HG03460 (cell line): ENCODE measurements at regions not wholly inside any gene's neighbourhood (a gene's known extent, or its start where the extent isn't known, plus 50 kb on each side); places are given as distances from the start of the nearest gene placed in this dataset.
"Not testable (repeated sequence)": the region's sequence is repeated elsewhere in the genome, so short reads cannot be mapped to it uniquely, and the experiment has no call there.

Source experiments
- ATAC-seq: cut with Tn5 transposase; IDR thresholded peaks from one replicate; pipeline ENCODE4 v1.9.1; 2021; ENCODE audit not compliant: unreplicated experiment

DNA sequence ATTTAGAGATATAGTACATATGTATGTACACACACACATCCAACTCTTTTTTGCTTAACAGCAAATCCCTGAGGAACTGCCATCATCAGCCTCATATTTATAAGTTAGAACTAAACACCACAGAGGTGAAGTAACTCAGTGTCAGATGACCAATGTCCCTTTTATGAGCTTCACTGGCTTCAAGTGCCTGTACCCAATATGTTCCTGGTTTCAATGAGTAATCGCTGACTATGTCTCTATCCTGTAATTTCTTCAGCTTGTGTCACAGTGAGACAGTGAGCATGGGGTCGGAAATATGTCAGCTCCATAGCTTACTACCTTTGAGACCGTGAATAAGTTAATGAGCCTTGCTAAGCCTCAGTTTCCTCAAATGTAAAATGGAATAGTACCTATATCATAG lies 136.2 kb upstream of the RASGEF1B start:
- ATAC-seq = no peak

DNA sequence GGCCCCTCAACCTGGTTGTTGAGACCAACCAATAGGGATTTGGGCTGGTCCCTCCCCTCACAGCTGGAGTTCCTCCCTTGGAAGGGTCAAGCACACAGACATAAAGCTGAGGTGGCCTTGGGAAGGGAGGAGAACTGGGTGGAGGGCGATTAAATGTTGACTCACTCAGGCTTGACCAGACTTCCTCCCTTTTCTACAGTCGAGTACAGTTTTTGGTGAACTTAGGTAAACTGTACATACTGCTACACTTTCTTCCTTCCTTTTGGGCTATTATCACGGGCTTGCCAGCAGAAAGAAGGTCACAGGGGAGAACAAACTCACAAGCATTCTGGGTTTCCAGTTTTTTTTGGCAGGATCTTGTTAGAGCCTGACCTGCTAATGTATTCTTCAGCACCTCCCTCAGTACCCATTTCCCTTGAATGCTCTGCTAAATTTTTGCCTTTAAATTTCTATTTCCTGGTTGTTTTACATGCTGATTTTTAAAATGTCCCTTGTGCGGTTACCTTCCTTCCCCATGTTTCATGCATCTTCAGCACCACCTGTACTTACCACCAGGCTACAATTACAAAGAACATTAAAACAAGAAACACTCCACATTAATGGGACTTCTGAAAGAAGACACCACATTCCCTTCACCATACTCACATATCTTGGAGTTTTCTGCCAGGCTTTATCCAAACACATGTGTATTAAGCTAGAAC lies 135.2 kb upstream of the RASGEF1B start:
- ATAC-seq = no peak

DNA sequence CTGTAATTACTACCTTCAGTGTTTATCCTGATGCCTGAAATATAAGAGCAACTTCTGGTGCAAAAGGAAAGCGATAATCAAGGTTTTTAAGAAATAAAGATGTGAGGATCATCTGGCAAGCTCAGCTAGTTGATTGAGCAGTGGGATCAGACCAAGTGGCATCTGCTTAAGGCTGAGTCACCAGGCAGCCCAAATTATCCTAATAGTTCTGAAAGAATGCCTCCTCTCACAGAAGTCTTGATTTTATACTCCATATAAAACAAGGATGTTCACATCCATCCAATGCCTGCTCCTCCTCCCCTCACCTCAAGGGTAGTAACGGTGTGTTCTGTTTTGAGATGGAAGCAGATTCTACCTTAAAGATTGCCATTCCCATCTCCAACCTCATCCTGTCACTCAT lies 134.5 kb upstream of the RASGEF1B start:
- ATAC-seq = no peak

DNA sequence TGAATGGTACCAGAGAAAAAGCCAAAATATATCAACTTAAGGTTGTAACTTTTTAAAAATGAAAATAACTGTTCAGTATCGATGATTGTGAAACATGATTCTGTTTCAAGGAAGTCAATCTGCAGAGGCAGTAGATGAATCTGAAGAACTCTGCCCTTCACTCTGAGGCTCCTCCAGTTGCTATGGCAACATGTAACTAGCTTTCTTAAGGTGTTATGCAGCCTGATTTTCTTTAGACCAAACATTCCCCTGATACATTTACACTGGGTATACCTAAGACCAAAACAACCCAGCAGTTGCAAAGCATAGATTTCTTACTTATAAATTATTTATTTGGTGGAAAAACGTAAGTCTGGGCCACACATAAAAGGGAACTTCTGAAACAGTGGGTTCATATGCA lies 133.6 kb upstream of the RASGEF1B start:
- no peak for ATAC-seq

DNA sequence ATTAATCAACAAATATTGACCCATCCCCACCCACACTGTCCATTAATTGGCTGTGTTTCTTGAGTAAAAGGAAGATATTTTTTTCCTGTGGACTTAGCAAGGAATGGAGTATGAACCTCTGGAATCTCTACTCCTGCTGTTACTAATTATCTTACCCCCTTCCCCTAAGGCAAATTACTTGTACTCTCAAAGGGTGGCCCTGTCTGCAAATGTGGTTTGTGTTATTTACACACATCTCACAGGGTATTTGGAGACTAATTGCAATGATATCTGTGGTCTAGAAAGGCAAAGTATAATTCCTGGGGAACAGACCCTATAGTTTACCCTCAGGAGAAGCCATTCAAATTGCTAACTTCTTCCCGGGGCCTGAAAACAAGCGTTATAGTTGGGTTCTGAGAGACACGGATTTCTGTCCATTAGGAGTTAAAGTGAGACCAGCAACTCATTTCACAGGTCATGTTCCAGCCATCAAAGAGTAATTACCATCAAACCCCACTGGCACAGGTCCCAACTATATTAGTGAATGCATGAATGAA lies 133.0 kb upstream of the RASGEF1B start:
- ATAC-seq = no peak

DNA sequence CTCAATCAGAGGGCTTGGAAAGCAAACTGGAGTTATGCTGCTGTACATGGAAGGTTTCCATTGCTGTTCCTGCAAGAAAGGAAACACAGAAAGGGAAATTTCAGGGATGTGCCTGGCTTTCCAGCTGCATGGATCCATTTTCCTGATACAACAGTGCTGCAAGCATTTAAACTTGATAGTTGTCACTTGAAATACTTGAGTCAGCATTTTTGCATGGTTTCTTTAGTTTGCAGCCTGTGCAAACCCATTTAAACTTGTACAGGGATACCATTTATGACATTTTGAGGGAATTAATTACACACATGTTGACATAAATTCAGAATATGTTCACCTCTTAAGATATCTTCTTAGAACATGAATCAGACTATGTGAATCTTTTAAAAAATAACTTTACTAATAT lies 131.1 kb upstream of the RASGEF1B start:
- ATAC-seq = no peak

DNA sequence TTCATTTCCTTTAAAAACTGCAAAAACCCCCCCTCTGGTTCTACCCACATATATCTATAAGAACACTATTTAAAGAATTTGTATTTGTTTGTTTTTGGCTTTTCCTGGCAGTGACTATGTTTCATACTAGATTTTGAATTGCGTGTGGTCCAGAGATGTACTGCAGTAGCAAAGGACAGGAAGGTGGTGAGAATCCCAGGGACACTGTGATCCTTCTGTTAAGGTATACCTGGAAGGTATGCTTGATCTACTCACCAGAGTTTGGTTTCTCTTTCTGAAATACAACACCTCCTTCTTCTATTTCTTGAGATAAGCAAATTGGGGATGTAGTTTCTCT lies 129.6 kb upstream of the RASGEF1B start:
- ATAC-seq = no peak

DNA sequence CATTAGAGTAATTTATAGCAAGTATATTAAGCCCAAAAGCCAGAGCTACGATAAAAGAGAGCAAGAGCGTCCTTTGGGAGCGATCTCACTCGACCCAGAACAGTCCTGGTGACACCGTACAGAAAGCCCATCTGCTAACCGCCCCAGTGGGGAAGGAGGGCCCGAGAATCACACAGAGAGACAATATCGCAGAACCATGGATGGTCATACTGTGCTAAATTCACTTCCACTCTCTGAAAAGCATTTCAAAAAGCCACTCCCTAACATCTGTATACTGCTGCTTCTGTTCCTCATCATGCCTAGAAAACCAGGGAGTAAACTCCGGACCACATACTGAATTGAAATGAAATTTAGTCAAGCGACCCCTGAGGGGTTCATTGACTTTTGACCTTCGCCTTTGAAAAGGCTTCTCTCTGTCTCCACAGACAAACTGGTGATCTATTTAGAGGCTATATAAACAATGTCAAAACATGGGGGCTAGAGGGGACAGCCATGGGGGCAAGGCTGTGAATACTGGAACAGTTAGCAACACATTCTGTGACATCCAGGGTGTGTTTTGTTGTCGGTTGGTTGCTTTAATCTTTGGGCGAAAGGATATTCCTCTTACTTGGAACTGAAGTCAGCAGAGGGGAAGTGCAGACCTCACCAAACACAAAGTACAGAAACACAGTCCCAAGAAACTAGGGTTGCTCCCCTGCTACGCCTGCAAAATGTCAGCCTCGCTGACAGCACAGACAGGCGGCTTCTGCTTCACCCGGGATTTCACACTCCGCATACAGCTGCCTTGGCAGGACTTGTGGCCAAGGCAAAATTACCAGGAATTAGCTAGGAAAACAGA lies 129.0 kb upstream of the RASGEF1B start:
- ATAC-seq = no peak

DNA sequence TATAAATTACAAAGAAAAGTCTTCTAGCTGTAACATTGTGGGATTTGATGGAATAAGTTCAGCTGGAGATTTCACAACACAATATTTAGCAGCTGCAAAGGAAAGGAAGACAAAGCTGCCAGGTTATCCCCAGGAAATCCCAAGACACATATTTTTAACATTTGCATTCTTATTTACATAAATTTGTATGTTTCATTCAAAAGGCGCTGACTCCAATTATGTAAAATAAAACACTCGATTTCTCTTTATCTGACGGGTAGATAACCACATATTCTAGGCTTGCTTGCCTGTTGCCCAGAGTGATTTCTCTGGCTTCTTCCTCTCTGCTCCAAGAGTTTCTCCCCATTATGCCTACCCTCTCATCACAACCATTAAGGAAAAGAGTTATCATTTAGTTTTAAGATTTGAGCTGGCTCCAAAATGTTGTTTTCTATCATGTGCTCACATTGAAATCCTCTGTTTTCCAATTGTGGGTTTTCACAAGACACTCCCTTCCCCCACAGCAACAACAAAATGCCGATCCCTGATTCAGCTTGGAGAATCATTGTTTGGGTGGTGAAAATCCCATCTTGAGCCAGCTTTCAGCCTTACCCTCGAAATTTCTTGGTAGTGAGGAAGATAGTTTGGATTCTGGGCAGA lies 128.2 kb upstream of the RASGEF1B start:
- no peak for ATAC-seq

DNA sequence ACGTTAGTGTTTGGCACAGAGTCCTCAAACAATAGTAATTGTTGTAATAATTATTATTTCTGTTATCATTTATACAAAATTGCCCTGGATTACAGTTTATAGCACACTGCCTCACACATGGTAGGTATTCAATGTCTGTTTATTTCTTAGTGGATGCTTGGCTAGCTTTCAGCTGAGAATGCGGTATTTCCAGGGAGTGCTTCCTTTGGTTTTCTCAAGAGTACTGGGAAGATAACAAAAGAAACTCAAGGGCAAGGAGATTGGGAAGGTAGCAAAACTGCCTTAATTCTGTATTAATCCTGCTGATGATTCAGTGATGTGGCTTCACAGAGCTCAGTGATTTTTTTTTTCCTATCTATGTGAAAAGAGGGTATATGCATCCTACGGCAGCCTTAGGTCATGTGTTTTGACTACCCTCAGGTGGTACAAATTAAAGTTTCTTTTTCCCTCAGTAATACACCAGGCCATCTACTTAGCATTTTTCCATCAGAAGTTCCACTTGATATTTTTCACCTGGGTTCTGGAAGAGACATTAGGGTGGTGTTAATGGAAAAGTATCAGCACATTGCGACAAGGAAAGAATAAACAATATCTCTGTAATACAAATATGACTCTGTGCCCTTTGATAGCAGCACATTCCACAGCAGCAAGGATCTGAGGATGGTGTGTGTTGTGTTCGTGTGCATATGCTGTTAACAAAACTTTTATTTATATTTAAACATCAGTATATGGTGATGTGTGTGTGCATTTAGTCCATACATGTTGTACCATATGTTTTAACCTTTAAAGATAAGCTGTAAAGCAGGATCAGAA lies 124.3 kb upstream of the RASGEF1B start:
- no peak for ATAC-seq

DNA sequence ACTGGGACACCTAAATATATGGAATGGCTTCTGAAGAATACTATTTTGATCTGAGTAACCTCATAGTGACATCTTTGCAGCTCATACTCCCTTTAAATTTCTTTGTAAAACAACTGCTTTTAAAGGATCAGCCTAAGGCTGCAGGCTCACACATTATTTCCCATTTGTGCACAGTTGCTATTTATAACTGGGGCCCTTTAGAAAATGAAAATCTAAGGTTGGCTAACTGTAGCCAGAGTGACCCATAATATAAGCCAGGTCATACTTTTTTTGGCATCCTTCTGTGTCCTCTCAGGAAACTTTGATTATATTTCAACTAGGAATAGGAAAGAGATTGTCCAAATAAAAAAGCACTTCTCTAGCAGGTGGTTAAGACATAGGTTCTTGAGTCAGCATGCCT lies 123.6 kb upstream of the RASGEF1B start:
- no peak for ATAC-seq

DNA sequence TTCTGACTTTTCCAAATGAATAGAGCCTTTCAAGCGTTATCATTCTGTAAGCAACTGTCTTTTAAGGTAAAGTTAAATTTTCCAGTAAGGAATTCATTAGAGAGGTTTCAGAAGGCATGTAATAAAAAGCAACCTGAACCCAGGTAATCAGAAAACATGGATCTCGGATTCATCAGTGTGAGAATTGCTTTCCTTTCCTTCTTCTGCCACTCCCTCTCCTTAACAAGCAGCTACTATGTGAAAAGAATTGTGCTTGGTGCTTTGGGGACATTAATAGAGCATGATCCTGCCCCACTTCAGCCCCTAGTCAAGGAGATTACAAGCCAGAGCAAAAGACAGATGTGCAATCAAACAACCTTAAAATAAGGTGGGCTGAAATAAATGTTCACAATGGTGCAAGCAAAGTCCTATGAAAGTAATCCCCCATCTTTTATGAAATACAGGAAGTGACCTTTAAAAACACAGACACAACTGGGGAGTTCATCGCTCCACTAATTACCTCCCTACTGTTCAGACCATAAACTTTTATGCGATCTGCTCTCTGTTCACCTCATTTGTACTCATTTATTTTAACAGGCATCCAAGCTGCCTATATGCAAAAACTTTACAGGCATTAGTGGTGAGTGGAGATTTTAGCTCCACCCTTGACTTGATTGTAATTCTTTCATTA lies 122.9 kb upstream of the RASGEF1B start:
- ATAC-seq = no peak

DNA sequence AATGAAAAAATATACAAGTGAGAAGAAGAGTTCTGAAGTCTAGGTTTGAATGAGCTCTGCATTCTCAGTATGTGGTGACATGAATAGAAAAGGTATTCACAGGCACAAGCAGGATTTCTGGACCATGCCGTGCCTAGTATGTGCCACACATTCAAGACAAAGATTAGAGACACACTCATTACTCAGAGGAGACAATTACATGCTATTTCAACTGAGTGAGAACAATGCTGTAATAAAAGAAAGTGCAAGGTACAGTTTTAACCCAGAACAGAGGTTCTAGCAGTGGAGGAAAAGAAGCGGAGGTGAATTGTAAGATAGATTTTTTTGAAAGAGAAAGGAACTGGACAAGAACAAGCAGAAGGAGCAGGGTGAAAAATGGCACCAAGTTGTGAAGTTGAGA lies 121.0 kb upstream of the RASGEF1B start:
- no peak for ATAC-seq

DNA sequence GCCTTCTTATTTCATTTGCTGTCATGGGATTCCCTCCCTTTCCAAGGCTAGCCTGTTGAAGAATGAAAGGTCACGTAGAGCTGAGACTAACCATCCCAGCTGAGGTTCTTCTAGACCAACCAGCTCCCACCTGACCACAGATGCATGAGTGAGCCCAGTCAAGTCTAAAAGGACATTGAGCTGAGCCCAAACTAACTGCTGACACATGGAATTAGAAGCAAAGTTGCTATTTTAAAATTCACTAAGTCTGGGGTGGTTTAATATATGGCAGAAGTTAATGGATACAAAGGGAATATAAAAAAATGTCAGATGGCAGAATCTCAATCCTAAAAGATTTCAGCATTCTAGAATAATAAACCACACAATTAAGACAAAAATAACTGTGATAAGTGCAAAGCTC lies 118.9 kb upstream of the RASGEF1B start:
- ATAC-seq = no peak

DNA sequence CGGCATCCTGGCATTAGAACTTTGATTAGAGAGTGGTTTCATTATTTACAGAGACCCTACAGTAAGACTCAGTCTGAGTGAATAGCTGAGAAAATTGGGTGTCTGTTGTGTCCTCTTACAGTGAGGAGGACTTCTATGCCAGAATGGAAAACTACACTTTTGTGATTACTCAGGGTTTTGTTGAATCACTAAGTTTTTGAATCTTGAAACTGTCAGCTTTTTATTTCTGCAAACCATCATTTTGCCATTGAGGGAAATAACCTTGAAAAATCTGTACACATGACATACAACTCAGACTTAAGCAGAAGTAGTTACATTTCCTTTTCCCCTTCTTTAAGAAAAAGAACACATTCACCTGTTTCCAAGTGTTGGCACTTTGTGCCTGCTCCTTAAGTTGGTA lies 117.6 kb upstream of the RASGEF1B start:
- no peak for ATAC-seq

DNA sequence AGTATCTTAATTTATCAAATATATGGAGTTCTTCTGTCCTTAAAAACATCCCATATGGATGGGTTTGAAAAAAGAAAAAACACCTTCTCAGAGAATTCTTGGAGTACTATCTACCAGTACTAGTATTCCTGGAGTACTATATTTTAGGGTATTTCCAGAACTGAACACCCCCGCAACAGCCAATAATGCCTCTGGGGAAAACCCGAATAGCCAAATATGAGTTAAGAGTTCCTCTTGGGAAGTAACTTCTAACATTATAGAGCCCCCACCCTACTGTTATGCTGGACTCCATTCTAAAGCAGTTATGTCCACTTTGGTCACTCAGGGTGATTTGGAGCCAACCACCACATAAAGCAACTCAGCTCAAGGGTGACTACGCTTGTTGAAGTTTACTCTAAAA lies 115.0 kb upstream of the RASGEF1B start:
- no peak for ATAC-seq

DNA sequence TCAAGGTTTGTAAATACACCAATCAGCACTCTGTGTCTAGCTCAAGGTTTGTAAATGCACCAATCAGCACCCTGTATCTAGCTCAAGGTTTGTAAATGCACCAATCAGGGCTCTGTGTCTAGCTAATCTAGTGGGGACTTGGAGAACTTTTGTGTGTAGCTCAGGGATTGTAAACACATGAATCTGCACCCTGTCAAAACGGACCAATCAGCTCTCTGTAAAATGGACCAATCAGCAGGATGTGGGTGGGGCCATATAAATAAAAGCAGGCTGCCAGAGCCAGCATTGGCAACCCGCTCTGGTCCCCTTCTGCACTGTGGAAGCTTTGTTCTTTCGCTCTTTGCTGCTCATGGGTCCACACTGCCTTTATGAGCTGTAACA lies 109.3 kb upstream of the RASGEF1B start:
- not testable (repeated sequence) for ATAC-seq

DNA sequence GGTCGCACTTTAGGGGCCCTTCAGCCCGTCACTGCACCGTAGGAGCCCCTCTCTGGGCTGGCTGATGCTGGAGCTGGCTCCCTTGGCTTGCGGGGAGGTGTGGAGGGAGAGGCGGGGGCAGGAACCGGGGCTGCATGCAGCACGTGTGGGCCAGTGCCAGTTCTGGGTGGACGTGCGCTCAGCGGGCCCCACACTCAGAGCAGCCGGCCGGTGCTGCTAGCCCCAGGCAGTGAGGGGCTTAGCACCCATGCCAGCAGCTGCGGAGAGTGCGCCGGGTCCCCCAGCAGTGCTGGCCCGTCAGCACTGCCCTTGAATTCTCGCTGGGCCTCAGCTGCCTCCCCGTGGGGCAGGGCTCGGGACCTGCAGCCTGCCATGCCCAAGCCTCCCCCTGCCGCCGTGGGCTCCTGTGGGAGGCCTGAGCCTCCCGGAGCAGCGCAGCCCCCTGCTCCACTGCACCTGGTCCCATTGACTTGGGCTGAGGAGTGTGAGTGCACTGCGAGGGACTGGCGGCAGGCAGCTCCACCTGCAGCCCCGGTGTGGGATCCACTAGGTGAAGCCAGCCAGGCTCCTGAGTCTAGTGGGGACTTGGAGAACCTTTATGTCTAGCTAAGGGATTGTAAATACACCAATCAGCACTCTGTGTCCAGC lies 108.8 kb upstream of the RASGEF1B start:
- ATAC-seq = no peak

DNA sequence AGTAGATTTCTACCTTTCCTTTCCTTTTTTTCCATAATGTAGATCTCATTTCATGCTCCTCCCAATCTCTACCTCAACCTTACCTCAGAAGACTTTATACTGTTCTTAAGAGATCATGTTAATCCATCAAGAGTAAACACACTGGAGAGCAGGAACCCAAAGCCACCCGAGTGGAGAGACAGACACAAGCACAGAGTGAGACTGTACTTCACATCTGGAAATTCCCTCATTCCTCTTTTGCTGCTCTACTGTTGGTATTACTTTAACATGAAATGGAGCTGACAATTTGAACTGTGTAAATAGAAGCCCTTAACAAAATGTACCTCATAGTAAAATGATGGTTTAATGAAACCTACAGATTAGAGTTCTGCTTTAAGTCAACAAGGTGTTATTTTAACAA lies 105.7 kb upstream of the RASGEF1B start:
- ATAC-seq = no peak

DNA sequence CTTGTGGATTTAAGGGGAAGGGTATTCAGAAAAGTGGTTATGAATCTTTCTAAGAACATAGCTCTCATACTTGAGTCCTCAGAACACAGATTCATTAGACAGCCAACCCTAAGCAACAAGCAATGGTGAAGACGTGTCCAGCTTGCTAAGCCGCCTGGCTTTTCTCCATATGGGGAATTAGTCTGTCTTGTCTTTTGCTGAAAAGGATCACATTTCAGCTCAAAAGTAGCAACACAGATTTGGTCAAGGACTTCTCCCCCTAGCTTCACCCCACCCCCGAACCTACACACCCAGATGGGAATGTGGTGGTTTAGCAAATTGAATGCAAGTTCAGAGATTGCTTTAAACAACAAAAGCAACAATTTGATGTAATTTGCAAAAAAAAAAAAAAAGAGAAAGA lies 103.3 kb upstream of the RASGEF1B start:
- ATAC-seq = no peak
